ENCODE measurements at regions not wholly inside any gene's neighbourhood (a gene's known extent, or its start where the extent isn't known, plus 50 kb on each side); places are given as distances from the start of the nearest gene placed in this dataset.
"Not testable (repeated sequence)": the region's sequence is repeated elsewhere in the genome, so short reads cannot be mapped to it uniquely, and the experiment has no call there.

- DNase-seq: peak; percentile 31
- Histone ChIP-seq H3K4me3 (ENCODE audit: low read depth, low read length) (no peak overlapping the region), H3K27ac (no peak overlapping the region), H3K27me3 (replicated peaks) (no peaks in the 10 kb centered on the region), H3K36me3 (replicated peaks) (no peaks in the 10 kb centered on the region)
- peak; percentile 78 for TF ChIP-seq CTCF (IDR thresholded peaks at IDR 0.05; ENCODE audit: low read depth, low read length, missing control alignments)
- in situ Hi-C loops (cut with HindIII; ENCODE audit: low pct_ligation_motif_present, low sequenced_read_pairs): no loop called here
Observed at GRCh38 chr2:35973132-35973736, 382.3 kb upstream of the CRIM1 start.

DNA sequence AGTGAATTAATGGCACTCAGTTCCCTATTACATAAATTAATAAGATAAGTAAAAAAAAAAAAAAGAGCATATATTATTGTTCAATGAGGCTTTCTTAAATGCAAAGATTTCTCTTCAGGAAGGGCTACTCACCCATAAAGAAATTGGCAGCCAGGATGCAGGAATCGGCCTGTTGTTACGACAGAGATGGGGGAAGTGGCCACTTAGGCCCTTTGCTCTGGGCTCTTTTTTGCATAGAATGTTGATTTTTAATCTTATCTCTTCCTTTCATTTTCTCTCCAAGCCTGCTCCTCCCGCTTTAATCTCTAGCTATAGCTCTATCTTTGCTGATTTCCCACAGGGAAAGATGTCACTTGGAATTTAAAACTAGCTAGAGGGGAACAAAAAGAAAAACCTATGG is 391.8 kb upstream of the CRIM1 start:
- Histone ChIP-seq H3K27me3 (replicated peaks) (no peaks in the 10 kb centered on the region), H3K4me3 (ENCODE audit: low read depth, low read length) (no peak overlapping the region), H3K36me3 (replicated peaks) (no peaks in the 10 kb centered on the region), H3K27ac (no peak overlapping the region)
- in situ Hi-C loops (cut with HindIII; ENCODE audit: low pct_ligation_motif_present, low sequenced_read_pairs): no loop called here
- no peak for DNase-seq
- no peak for TF ChIP-seq CTCF (IDR thresholded peaks at IDR 0.05; ENCODE audit: low read depth, low read length, missing control alignments)

DNA sequence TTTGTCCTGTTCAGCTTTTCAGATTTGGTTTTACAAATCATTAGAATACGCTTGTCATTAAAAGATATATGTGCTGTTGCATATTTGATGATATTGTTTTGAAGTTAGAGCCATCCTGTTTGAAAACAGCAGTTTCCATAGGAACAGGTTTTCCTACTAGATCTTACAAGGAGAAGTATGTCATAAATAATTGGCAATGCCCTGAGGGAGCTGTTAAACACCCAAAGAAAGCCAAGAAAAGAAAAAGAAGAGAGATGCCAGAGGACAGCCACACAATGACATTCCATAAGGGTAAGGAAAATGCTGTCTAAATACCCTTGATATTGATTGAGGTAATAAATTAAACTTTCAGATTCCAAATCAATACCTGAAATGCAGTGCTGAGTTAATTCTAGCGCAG is 392.2 kb upstream of the CRIM1 start:
- H3K4me3 ChIP-seq (ENCODE audit: low read depth, low read length): no peak overlapping the region
- H3K36me3 ChIP-seq (replicated peaks): no peaks in the 10 kb centered on the region
- no peak for DNase-seq
- H3K27me3 ChIP-seq (replicated peaks): no peaks in the 10 kb centered on the region
- H3K27ac ChIP-seq: no peak overlapping the region
- in situ Hi-C loops (cut with HindIII; ENCODE audit: low pct_ligation_motif_present, low sequenced_read_pairs): no loop called here
- no peak for TF ChIP-seq CTCF (IDR thresholded peaks at IDR 0.05; ENCODE audit: low read depth, low read length, missing control alignments)

GRCh38 chr2:35962585-35963146 is 392.9 kb upstream of the CRIM1 start:
- no peak for TF ChIP-seq CTCF (IDR thresholded peaks at IDR 0.05; ENCODE audit: low read depth, low read length, missing control alignments)
- Histone ChIP-seq H3K27ac (no peak overlapping the region), H3K36me3 (replicated peaks) (no peaks in the 10 kb centered on the region), H3K4me3 (ENCODE audit: low read depth, low read length) (no peak overlapping the region), H3K27me3 (replicated peaks) (no peaks in the 10 kb centered on the region)
- in situ Hi-C loops (cut with HindIII; ENCODE audit: low pct_ligation_motif_present, low sequenced_read_pairs): no loop called here
- DNase-seq: no peak

- in situ Hi-C loops (cut with HindIII; ENCODE audit: low pct_ligation_motif_present, low sequenced_read_pairs): no loop called here
- no peaks in the 10 kb centered on the region for H3K27me3 ChIP-seq (replicated peaks)
- H3K36me3 ChIP-seq (replicated peaks): no peaks in the 10 kb centered on the region
- DNase-seq: no peak
- H3K4me3 ChIP-seq (ENCODE audit: low read depth, low read length): no peak overlapping the region
- no peak overlapping the region for H3K27ac ChIP-seq
- no peak for TF ChIP-seq CTCF (IDR thresholded peaks at IDR 0.05; ENCODE audit: low read depth, low read length, missing control alignments)
Observed at GRCh38 chr2:35960596-35960995, 395.0 kb upstream of the CRIM1 start.

DNA sequence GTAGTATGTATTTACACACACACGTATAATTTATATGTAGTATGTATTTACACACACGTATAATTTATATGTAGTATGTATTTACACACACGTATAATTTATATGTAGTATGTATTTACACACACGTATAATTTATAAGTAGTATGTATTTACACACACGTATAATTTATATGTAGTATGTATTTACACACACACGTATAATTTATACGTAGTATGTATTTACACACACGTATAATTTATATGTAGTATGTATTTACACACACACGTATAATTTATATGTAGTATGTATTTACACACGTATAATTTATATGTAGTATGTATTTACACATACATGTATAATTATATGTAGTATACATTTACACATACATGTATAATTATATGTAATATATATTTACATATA is 398.5 kb upstream of the CRIM1 start:
- H3K27me3 ChIP-seq (replicated peaks); DNase-seq; H3K36me3 ChIP-seq (replicated peaks); H3K27ac ChIP-seq; in situ Hi-C loops (cut with HindIII; ENCODE audit: low pct_ligation_motif_present, low sequenced_read_pairs); H3K4me3 ChIP-seq (ENCODE audit: low read depth, low read length): not testable (repeated sequence)

Data from brain microvascular endothelial cell (primary cell).